Hypothalamus (tissue), 51 donors: ENCODE measurements at regions not wholly inside any gene's neighbourhood (a gene's known extent, or its start where the extent isn't known, plus 50 kb on each side); places are given as distances from the start of the nearest gene placed in this dataset.
"Not testable (repeated sequence)": the region's sequence is repeated elsewhere in the genome, so short reads cannot be mapped to it uniquely, and the experiment has no call there.

Source experiments
- DNase-seq, 51 donors: peaks; one replicate each; lab custom pipeline; 2025; lab: John Stamatoyannopoulos, UW

DNA sequence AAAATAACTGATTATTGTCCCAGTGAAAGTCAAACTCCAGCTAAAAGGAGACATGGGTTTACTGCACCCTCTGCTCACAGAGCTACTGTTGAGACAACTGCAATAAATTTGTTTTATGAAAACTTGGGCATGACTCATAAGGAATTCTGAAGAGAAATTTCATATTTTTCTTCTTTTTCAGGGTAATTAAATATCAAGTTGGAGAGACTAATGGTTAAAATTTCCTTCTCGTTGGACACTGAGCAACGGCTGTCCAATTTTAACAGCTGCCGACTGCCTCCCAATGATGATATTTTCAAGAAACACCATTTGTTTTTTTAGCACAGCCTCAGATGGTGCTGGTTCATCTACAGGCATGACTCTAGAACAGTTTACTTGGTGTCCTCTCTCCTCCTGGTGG lies 259.2 kb upstream of the RGMB start:
- no peak for DNase-seq

DNA sequence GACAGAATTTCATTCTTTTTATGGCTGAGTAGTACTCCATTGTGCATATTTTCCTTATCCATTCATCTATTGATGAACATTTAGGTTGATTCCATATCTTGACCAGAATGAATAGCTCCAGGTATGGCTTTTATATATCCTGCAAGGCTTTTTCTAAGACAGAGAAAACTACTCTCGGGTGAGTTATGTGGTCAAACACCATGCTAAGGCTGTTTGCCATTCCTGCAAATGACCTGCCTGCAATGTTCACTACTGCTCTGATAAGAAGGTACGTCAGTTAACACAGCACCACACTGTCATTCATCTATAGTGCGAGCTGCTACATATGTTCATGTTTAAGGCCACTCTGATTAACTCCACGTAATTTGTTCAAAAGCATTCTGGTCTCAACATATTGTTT lies 256.8 kb upstream of the RGMB start:
- DNase-seq = no peak

DNA sequence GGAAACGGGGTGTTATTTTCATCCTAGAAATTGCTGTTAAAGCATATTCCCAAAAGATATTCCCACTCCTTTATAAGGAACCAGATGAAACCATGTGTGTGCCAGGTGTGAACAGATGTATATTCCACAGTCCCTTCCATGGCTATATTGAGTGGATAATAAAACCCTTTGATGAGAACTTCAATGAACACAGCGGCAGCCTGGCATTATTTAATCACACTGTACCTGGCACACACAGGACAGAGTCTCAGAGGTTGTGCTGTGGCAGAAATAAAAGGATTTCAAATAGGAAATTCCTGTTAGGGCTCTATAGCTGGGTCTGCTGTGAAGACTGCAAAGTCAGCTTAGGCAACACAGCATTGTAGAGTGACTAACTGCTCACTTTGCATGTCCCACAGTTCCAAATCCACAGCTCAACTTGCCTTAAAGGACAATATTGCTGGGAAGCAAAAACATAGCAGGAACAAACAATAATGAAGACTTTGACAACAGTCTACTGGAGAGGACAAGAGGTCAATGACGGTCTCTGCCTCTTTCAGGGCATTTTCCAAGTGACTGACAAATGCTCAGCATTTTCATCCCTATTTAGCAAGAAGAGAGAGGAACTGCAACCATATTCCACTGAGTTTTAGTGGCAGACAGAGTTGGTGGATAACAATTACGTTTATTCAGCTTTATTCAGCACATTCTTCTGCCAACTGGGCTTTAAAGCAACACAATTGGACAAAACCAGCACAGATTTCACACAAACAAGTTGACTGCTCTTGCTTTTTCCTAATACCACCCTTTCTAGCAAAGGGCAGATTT lies 255.7 kb upstream of the RGMB start:
- DNase-seq = peak in 1 of 51 donors; percentile 2

DNA sequence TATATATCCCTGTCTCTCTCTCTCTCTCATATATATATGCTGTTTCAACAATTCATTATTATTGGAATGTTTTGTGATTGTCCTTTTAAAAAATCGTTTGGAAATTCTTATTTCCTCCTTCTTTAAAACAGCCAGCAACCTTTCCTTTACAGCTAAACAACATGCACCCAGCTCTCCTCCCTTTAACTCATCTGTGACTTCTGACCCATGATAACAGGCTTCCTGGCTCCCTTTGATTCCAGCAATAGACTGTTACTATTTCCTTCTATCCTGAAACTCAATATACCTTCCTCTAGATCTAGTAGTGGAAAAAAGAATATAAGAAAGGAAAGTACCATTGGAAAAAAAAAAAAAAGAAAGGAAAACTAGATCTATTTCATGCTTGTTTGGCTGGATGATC lies 254.7 kb upstream of the RGMB start:
- no peak for DNase-seq

DNA sequence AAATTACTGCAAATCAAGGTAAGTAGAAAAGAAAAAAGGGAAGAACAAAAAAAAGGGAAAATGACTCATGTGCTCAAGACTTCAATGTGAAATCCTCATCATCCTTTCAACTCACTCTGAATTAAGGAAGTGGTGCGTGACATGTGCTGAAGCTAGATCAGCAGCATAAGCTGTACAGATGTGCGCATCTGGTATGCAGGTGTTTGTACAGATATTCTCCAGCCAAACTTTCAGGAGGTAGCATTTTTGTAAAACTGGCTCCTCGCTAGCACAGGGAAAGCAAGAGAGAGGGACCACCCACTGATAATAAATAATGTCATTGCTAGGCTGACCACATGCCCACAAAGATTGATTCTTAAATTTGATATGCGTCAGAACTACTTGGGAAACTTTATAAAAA lies 253.9 kb upstream of the RGMB start:
- DNase-seq = no peak

DNA sequence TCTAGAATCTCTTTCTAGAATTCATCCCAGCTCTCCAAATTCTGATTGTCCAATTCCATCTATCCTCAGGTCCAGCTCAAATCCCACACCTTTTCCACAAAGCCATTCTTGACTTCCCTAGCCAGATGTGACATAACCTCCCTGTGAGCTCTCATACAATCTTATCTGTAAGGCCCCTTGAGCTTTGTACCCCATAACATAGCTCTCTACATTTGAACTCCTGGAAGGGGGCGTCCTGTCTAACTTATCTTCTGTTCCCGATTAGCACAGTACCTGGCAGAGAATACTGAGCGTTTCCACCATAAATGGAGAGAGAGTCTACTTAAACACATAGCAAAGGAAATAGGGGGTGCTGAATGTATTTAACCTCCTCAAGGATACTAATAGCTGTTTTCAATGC lies 251.6 kb upstream of the RGMB start:
- DNase-seq = no peak

DNA sequence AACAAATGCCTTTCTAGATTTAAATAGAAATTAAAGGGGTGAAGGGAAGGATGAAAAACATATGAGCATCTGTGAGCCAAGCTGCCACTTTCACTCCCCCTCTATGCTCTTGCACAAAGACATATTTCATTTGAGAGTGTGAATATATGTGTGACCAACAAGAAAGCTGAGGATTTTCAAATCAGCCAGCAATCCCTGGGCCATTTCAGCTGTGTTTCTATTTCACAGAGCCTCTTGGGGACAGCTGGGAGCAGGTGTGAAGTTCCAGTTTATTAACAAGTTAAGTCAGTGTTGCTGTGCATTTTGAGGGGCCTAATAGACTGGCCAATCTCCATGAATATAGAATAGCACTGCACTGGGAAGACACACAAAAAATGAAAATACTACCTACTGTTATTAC lies 248.7 kb upstream of the RGMB start:
- DNase-seq = no peak

DNA sequence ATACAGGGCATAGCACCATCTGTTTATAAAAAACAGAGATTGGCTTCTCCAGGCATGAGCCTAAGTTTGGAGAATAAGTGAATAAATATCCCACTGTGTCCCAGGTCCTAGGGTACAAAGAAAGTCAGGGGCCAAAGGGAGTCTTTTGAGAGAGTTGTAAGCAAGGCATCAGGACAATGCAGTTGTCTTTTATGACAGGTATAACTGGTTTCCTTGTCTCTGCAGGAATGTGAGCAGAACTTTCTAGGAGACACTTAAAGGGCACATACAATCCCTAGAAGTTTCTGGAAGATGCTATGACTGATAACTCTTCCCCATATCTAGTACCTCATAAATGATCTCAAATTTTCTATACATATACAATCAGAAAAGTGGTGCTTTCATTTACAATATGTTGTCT lies 245.6 kb upstream of the RGMB start:
- DNase-seq = no peak

DNA sequence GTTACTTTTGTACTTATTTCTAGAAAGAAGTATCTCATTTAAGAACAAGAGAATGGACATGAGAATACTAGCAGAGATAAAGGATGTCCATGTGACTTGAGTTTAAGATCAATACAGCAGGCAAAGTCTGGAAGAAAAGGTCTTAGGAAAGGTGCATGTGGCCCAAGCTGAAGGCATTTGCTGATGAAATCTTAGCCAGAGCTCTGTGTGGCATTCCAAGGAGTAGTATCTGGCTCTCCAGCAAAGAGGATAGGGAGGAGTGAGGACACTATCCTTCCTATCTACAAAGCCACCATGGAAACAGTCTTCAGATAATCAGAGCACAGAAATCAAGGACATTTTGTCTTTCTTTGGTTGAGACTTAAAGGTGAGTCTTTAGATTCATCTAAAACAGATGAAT lies 244.1 kb upstream of the RGMB start:
- no peak for DNase-seq

DNA sequence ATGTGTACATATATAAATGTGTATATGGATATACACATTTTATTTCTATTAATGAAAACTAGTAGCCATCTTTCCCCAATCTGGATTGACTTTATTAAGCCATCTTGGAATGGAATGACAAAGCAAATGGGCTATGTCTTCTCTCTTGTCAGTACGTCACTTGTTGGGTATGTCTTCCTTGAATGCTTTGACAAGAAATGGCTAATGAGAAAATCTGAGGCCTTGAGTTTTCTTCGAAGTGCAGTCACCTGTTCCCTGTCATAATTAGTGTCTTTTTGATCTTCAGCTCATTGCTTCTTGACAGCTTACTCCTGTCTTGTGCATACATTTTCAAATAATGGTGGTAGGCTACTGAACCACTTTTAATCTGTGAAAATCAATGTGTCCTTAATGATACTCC lies 243.2 kb upstream of the RGMB start:
- no peak for DNase-seq

DNA sequence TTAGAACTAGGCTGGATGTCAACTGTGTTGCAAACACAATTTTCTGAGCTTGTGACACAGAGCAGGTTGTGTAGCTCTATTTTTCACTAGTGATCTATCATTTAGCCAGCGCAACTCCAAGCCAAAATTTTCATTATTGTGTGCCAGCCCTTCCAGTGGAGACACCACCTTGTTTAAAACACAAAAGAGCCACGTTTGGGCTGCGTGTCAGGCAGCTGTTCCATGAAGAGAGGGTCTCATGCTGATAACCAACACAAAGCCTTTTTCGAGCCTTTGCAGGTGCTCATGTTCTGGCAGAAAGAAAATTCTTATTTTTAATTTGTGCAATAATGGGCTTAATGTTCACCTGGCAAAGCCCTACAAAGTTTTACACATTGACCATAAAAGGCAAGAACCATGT lies 237.6 kb upstream of the RGMB start:
- DNase-seq = no peak

DNA sequence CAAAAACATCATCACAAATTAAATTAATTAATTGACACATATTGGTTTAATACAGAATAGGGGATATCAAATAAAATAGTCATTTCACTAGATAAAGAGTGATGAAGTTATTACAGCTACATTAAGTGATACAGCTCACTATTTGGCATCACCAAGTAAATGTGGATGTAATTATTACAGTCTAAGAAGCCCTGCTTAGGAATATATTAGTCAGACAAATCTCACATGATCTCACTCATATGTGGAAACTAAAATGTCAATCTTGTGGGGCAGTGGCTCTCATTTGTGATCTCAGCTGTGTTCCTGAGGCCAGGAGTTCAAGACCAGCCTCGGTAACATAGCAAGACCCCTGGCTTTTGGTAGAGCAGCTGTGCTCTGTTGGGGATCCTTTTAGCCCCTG lies 233.4 kb upstream of the RGMB start:
- DNase-seq = no peak

DNA sequence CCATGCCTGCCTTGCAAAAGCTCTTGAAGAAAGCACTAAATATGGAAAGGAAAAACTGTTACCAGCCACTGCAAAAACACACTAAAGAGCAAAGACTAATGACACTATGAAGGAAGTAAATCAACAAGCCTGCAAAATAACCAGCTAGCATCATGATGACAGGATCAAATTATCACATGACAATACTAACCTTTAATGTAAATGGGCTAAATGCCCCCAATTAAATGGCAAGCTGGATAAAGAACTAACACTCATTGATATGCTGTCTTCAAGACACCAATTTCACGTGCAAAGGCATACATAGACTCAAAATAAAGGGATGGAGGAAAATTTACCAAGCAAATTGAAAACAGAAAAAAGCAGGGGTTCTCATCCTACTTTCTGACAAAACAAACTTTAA lies 231.8 kb upstream of the RGMB start:
- DNase-seq = no peak

DNA sequence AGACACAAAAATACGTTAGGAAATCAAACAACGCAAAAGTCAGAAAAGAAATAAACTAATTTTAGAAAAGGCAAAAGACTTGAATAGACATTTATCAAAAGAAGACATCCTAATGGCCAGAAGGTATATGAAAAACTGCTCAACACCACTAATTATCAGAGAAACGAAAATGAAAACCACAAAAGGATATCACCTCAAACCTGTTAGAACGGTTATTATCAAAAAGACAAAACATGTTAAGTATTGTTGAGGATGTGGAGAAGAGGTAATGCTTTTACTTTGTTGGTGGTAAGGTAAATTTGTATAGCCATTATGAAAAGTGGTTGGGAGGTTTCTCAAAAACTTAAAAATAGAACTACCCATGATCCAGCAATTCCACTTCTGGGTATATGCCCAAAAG lies 230.0 kb upstream of the RGMB start:
- no peak for DNase-seq

DNA sequence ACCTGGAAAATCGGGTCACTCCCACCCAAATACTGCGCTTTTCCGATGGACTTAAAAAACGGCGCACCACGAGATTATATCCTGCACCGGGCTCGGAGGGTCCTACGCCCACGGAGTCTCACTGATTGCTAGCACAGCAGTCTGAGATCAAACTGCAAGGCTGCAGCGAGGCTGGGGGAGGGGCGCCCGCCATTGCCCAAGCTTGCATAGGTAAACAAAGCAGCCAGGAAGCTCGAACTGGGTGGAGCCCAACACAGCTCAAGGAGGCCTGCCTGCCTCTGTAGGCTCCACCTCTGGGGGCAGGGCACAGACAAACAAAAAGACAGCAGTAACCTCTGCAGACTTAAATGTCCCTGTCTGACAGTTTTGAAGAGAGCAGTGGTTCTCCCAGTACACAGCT lies 226.5 kb upstream of the RGMB start:
- DNase-seq = not testable (repeated sequence)

DNA sequence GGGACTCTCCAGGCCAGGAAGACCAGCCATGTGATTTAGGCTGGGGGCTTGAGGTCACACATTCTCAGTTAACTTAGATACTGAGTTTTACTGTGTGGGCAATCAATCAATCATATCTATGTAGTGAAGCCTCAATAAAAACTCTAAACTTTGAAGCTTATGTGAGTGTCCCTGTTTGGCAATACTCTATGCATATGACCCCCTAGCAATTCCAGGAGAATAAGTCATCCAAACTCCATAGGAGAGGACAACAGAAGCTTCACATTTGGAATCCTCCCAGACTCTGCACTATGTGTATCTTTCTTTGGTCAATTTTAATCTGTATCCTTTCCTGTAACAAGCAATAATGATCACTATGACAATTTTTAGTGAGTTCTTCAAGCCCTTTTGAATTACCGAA lies 216.8 kb upstream of the RGMB start:
- no peak for DNase-seq

DNA sequence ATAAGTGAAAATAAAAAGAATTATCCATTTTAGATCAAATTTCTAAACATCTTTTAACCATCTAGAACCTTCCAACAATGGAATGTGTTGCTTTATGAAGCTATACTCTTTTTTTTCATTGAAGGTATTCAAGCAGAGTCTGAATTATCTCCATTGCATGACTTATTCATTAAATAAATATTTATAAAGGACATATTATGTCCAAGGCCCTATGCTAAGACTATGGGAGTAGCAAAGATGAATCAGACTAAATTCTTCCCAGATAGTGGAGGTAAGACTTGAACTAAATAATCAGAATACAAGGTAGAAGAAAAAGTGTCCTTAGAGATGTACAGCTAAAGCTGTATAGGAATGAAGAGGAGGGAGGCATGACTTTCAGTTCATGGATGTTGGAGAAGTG lies 215.5 kb upstream of the RGMB start:
- DNase-seq = no peak

DNA sequence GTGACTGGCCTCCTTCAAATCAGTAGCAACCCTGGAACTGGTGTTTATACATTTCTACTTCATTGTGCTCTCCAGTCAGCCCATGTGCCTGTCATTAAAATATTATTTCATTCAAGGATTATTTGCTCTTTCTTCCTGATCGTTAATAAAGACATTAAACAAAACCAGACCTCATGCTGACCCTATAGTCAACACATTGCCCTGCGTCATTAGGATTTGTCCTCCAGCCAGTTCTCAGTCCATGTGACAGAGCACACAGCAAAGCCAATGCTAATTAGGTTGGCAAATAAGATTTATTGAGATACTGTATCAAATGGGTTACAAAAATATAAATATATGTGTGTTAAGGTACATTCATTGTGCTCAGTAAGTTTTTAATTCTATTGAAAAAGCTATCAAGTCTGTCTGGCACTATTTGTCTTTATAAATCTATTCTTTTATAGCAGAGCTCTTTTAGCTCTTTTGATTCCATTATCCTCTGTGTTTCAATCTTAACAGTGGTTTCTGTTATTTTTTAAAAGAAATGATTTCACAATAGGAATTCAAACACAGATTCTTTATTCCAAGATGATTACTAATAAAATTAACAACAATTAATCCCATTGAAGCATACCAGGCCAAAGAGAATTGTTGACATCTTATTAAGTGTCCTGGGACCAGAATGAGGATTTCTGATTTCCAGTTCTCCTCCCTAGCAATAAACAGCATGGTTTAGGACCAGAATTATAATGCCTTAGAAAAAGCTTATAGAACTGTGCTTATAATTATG lies 209.4 kb upstream of the RGMB start:
- no peak for DNase-seq

DNA sequence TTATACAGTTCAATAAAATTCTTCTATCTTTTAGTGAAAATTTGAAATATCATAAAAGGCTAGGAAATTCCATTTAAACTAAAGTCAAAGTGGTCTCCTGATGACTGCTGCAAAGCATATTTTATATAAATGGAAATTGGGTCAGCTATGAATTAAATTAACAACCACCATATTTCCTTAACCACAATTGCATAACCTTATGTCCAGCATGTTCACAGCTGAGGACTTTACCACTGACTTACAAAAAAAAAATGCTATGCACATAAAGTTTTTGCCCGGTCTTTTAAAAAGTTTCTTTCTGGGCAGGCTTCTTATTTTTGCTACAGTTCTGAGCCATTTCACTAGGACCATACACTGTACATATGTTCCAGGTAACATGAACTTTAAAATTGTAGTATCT lies 208.6 kb upstream of the RGMB start:
- no peak for DNase-seq

DNA sequence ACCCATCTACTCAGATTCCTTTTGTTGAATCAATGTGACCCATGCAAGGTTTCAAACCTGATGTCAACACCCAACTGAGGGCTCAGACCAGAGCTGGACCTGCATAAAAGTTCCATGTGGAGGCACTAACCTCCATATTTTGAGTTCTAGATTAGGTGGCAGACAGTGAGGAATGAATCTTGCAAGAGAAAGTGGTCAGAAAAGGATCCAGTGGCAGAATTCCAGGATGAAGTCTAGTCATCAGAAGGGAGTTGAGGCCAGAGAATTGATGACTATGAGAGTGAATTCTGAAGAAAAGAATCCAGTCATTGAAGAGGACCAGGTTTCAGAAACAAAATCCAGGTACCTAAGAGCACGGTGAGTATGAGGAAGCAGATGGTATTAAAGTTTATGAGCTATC lies 205.1 kb upstream of the RGMB start:
- DNase-seq = no peak

DNA sequence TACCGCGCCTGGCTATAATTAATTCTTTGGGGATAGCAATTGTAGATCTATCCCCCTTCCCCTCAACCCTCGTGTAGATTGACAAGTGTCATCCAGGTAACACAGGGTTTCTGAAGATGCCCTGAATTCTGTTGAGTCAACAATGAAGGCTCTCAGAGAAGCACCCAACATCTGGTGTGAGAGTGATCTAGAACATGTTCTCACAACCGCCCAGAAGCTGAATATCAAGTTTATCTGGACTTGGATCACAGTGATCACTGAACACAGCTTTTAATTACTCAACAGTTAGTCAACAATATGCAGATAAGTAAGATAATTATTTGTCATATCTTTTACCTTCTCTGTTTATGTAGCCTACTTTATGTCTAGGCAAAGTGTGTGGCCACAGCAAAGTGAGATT lies 204.2 kb upstream of the RGMB start:
- DNase-seq = no peak

DNA sequence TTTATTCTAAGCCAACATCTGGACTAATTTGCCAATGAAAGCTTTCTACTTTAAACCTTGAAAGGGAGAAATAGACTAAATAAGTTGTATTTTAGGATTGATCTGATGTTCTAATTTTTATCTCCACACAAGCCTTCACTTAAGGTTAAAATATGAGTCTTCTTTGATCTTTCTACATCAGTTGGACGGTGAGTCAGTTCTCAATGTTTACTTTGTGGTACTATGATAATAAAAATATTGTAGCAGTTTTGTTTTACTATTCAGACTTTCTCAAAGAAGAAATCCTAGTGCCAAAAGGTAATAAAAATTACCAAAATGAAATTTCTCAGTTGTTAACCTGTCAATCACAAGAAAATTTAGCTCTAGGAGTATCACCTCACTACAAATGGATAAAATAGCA lies 203.5 kb upstream of the RGMB start:
- DNase-seq = no peak
